IMR-90 (cell line): ENCODE measurements at regions not wholly inside any gene's neighbourhood (a gene's known extent, or its start where the extent isn't known, plus 50 kb on each side); places are given as distances from the start of the nearest gene placed in this dataset.

ENCODE experiments used
- ATAC-seq: fragments of 200-7000 bp; cut with Tn5 transposase; 2 replicates; pipeline ENCODE4 v1.9.1; 2020; ENCODE audit warnings: low read depth, mild to moderate bottlenecking, moderate library complexity
- BruUV-seq: library from RNA; stranded (reverse); fragments of 400-500 nt; replicated peaks from 2 replicates; lab custom pipeline; 2021; lab: Mats Ljungman, UMichigan
- CTCF ChIA-PET: fragments of 300-600 bp; formaldehyde crosslinking; extraction: SDS; loops from one replicate; lab custom pipeline; 2021; ENCODE audit warnings: antibody characterized with exemption; lab: Yijun Ruan, JAX
- POLR2A ChIA-PET: fragments of 300-600 bp; sonication (Branson Sonifier 250); formaldehyde crosslinking; loops from one replicate; lab custom pipeline; 2022; ENCODE audit warnings: antibody characterized with exemption; ENCODE audit not compliant: unreplicated experiment; lab: Charles Lee
- DNase-seq: peaks from one replicate; pipeline ENCODE4 v3.0.0; 2013
- H2AFZ ChIP-seq: replicated peaks from 2 replicates; pipeline ENCODE3; 2013; ENCODE audit warnings: low read length, mild to moderate bottlenecking; ENCODE audit not compliant: poor library complexity
- H2AK5ac ChIP-seq: 2 replicates; pipeline ENCODE4 v1.6.1; 2013; ENCODE audit warnings: low read depth, low read length, inconsistent platforms
- H2AK9ac ChIP-seq: replicated peaks from 2 replicates; pipeline ENCODE3; 2013; ENCODE audit warnings: mild to moderate bottlenecking, low read depth, low read length, moderate library complexity; ENCODE audit not compliant: poor library complexity
- H2BK120ac ChIP-seq: 2 replicates; pipeline ENCODE4 v1.6.1; 2013; ENCODE audit warnings: low read depth, low read length, inconsistent platforms
- H2BK15ac ChIP-seq: 3 replicates; pipeline ENCODE4 v1.6.1; 2013; ENCODE audit warnings: low read depth, low read length, inconsistent platforms
- H2BK20ac ChIP-seq: 2 replicates; pipeline ENCODE4 v1.6.1; 2013; ENCODE audit warnings: low read depth, mild to moderate bottlenecking, inconsistent platforms, low read length, moderate library complexity
- H2BK5ac ChIP-seq: 2 replicates; pipeline ENCODE4 v1.6.1; 2013; ENCODE audit warnings: mild to moderate bottlenecking, low read depth, low read length, inconsistent platforms; ENCODE audit not compliant: poor library complexity, severe bottlenecking
- H3K14ac ChIP-seq: replicated peaks from 2 replicates; pipeline ENCODE4 v1.6.1; 2013; ENCODE audit warnings: low read depth, low read length, inconsistent platforms
- H3K18ac ChIP-seq: 2 replicates; pipeline ENCODE4 v1.6.1; 2013; ENCODE audit warnings: low read depth, low read length, control low read depth
- H3K23ac ChIP-seq: 2 replicates; pipeline ENCODE4 v1.6.1; 2013; ENCODE audit warnings: low read depth, low read length, inconsistent platforms
- H3K27ac ChIP-seq: 2 replicates; pipeline ENCODE4 v1.5.1; 2013; ENCODE audit warnings: mild to moderate bottlenecking, control low read depth, low read length; ENCODE audit not compliant: insufficient read depth
- H3K27me3 ChIP-seq: 2 replicates; pipeline ENCODE4 v1.6.1; 2013; ENCODE audit warnings: low read length; ENCODE audit not compliant: control insufficient read depth, insufficient read depth
- H3K36me3 ChIP-seq: 2 replicates; pipeline ENCODE4 v1.6.1; 2013; ENCODE audit warnings: low read length, mixed read lengths; ENCODE audit not compliant: control insufficient read depth, insufficient read depth
- H3K4ac ChIP-seq: 2 replicates; pipeline ENCODE4 v1.6.1; 2013; ENCODE audit warnings: low read depth, low read length, inconsistent platforms
- H3K4me1 ChIP-seq: 2 replicates; pipeline ENCODE4 v1.6.1; 2013; ENCODE audit warnings: low read length, mixed read lengths; ENCODE audit not compliant: control insufficient read depth, insufficient read depth
- H3K4me2 ChIP-seq: 2 replicates; pipeline ENCODE4 v1.6.1; 2013; ENCODE audit warnings: low read depth, mild to moderate bottlenecking, control low read depth, low read length, moderate library complexity
- H3K4me3 ChIP-seq: 2 replicates; pipeline ENCODE4 v1.5.1; 2013; ENCODE audit warnings: low read depth, mild to moderate bottlenecking, control low read depth, low read length, moderate library complexity; ENCODE audit not compliant: insufficient read depth
- H3K56ac ChIP-seq: 2 replicates; pipeline ENCODE4 v1.6.1; 2013; ENCODE audit warnings: low read length, inconsistent platforms; ENCODE audit not compliant: insufficient read depth; ENCODE audit errors: extremely low read depth
- H3K79me1 ChIP-seq, 2 experiments: 2 replicates each; pipeline ENCODE4 v1.6.1; 2013; ENCODE audit warnings: low read length in 2 of 2, inconsistent platforms in 1 of 2, low read depth in 1 of 2
- H3K9ac ChIP-seq: 2 replicates; pipeline ENCODE4 v1.6.1; 2013; ENCODE audit warnings: low read depth, low read length, control low read depth
- H3K9me1 ChIP-seq: 2 replicates; pipeline ENCODE4 v1.6.1; 2013; ENCODE audit warnings: low read length, inconsistent platforms; ENCODE audit not compliant: insufficient read depth
- H3K9me3 ChIP-seq: 2 replicates; pipeline ENCODE4 v1.6.1; 2013; ENCODE audit warnings: low read length; ENCODE audit not compliant: control insufficient read depth, insufficient read depth
- H4K20me1 ChIP-seq: 2 replicates; pipeline ENCODE4 v1.6.1; 2013; ENCODE audit warnings: low read length, inconsistent platforms; ENCODE audit not compliant: insufficient read depth
- H4K5ac ChIP-seq: 2 replicates; pipeline ENCODE4 v1.6.1; 2013; ENCODE audit warnings: mild to moderate bottlenecking, low read depth, low read length, control low read depth
- H4K8ac ChIP-seq, 2 experiments: 2 replicates each; pipeline ENCODE4 v1.6.1; 2013; ENCODE audit warnings: low read depth in 2 of 2, low read length in 2 of 2, control low read depth in 1 of 2, inconsistent platforms in 1 of 2
- H4K91ac ChIP-seq: 2 replicates; pipeline ENCODE4 v1.6.1; 2013; ENCODE audit warnings: low read depth, low read length, inconsistent platforms; ENCODE audit not compliant: insufficient read depth
- CEBPB ChIP-seq: IDR thresholded peaks from 2 replicates; pipeline ENCODE4 v1.6.1; 2012; ENCODE audit warnings: low read depth, low read length, improper control_type of control experiment
- CTCF ChIP-seq: conservative IDR thresholded peaks from 2 replicates; pipeline ENCODE4 v1.5.1; 2012; ENCODE audit warnings: mild to moderate bottlenecking, low read depth, low read length, improper control_type of control experiment
- ELK1 ChIP-seq: fragments of 150-350 bp; IDR thresholded peaks from 2 replicates; pipeline ENCODE4 v1.6.1; 2016; ENCODE audit warnings: low read depth, mild to moderate bottlenecking, low read length, moderate library complexity, borderline replicate concordance
- NFE2L2 ChIP-seq: fragments of 150-350 bp; IDR thresholded peaks from 2 replicates; pipeline ENCODE4 v1.6.1; 2016; ENCODE audit warnings: low read depth, mild to moderate bottlenecking, low read length
- RAD21 ChIP-seq: IDR thresholded peaks from 2 replicates; pipeline ENCODE4 v1.6.1; 2012; ENCODE audit warnings: low read length, improper control_type of control experiment
- RCOR1 ChIP-seq: IDR thresholded peaks from 2 replicates; pipeline ENCODE4 v1.6.1; 2012; ENCODE audit warnings: mild to moderate bottlenecking, low read length, improper control_type of control experiment; ENCODE audit not compliant: insufficient replicate concordance
- RFX5 ChIP-seq: IDR thresholded peaks from 2 replicates; pipeline ENCODE4 v1.8.0; 2012; ENCODE audit warnings: low read depth, mild to moderate bottlenecking, low read length, moderate library complexity
- SMC3 ChIP-seq: fragments of 150-350 bp; IDR thresholded peaks from 2 replicates; pipeline ENCODE4 v1.6.1; 2016; ENCODE audit warnings: low read depth, mild to moderate bottlenecking, antibody characterized with exemption, low read length, moderate library complexity
- WGBS, 2 experiments: methylation state at CpG; one replicate each; pipeline versions ENCODE4 v1.1.5 to v1.1.7; 2013; ENCODE audit warnings: missing lambda C conversion rate in 2 of 2; ENCODE audit not compliant: insufficient read length in 1 of 2; ENCODE audit errors: extremely low coverage in 2 of 2; 5-methylcytosine and 5-hydroxymethylcytosine counted together
- dilution Hi-C: fragments of 300-500 bp; cut with HindIII; formaldehyde crosslinking; loops from one replicate; pipeline ENCODE4 v1.14.3; 2018; ENCODE audit warnings: low sequenced_read_pairs; ENCODE audit not compliant: unreplicated experiment
- in situ Hi-C: fragments of 300-500 bp; cut with MboI; formaldehyde crosslinking; loops from 3 replicates; pipeline ENCODE4 v1.14.3; 2019; ENCODE audit warnings: low sequenced_read_pairs, inconsistent platforms, mixed read lengths
- intact Hi-C: fragments of 100-400 bp; cut with micrococcal nuclease; formaldehyde crosslinking; loops from 2 replicates; pipeline ENCODE4 v1.10.0; 2022

- Histone ChIP-seq H3K56ac (no peak overlapping the region), H2BK5ac (no peak overlapping the region), H4K8ac (no peak overlapping the region; a peak in 1 of 4 replicates), H3K4me2 (no peak overlapping the region), H3K4me3 (no peak overlapping the region), H3K18ac (no peak overlapping the region), H2AK5ac (no peak overlapping the region), H3K27me3 (no peaks in the 10 kb centered on the region), H3K4ac (no peak overlapping the region), H2BK20ac (no peak overlapping the region), H2BK15ac (no peak overlapping the region), H3K9me3 (no peaks in the 10 kb centered on the region), H3K27ac (no peak overlapping the region), H3K9ac (no peak overlapping the region), H3K4me1 (no peaks in the 10 kb centered on the region), H2AFZ (no peak overlapping the region), H3K14ac (no peak overlapping the region), H4K5ac (no peak overlapping the region), H3K36me3 (no peaks in the 10 kb centered on the region), H3K79me1 (no peaks in the 10 kb centered on the region), H4K91ac (no peak overlapping the region), H4K20me1 (no peaks in the 10 kb centered on the region), H3K23ac (no peak overlapping the region), H3K9me1 (no peaks in the 10 kb centered on the region), H2AK9ac (no peak overlapping the region), H2BK120ac (no peak overlapping the region)
- intact Hi-C loops: no loop called here
- in situ Hi-C loops: no loop called here
- TF ChIP-seq CEBPB (no peak), CTCF (no peak), RFX5 (no peak), NFE2L2 (no peak), RCOR1 (no peak), SMC3 (no peak), RAD21 (no peak), ELK1 (no peak)
- dilution Hi-C loops: no loop called here
- no CpG with 5 or more reads among the region's 3 CpGs for whole genome bisulfite sequencing, 2 experiments
- CTCF ChIA-PET: no interaction called here
- ATAC-seq (no peak), DNase-seq (no peak)
- BruUV-seq: no TSS peak
- POLR2A ChIA-PET: no interaction called here
Measured at GRCh38 chr4:148828291-148828690, 386.1 kb upstream of the NR3C2 start.
